ENCODE measurements at regions not wholly inside any gene's neighbourhood (a gene's known extent, or its start where the extent isn't known, plus 50 kb on each side); places are given as distances from the start of the nearest gene placed in this dataset.

DNA sequence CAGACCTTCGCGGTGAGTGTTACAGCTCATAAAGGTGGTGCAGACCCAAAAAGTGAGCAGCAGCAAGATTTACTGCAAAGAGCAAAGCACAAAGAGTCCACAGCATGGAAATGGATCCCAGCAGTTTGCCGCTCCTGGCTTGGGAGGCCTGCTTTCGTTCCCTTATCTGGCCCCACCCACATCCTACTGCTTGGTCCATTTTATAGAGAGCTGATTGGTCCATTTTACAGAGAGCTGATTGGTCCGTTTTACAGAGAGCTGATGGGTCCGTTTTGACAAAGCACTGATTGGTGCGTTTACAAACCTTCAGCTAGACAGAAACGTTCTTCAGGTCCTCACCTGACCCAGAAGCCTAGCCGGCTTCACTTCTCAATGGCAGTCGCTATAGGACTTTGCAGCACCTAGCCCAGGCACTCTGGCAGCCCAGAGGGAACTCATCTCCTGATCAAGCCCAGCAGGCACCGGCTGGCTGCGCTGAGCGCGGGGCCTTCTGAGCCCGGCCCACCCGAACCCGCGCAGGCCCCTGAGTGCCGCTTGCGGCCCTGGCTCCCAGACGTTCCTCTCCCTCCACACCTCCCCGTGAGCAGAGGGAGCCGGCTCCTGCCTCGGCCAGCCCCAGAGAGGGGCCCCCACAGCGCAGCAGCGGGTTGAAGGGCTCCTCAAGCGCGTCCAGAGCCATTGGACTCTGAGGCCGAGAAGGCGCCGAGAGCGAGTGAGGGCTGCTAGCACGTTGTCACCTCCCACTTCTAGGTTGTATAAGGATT lies 200.3 kb downstream of the LMO4 start:
- H2AFZ ChIP-seq (ENCODE audit: low read length), result no peak overlapping the region
- DNase-seq (ENCODE audit: low spot score), result no peak
- CTCF ChIA-PET (ENCODE audit: unreplicated experiment), result no interaction called here
- no TSS peak for BruUV-seq (replicated peaks)
- intact Hi-C loops (cut with micrococcal nuclease; ENCODE audit: unreplicated experiment), result no loop called here
- H3K4me2 ChIP-seq (ENCODE audit: low read length), result no peak overlapping the region
- no peaks in the 10 kb centered on the region for H3K9me2 ChIP-seq (ENCODE audit: insufficient read depth, low read length)
- no peak for TF ChIP-seq EZH2phosphoT487 (IDR thresholded peaks at IDR 0.05; ENCODE audit: borderline replicate concordance, low read depth, low read length)
- TF ChIP-seq, protein P1, sequence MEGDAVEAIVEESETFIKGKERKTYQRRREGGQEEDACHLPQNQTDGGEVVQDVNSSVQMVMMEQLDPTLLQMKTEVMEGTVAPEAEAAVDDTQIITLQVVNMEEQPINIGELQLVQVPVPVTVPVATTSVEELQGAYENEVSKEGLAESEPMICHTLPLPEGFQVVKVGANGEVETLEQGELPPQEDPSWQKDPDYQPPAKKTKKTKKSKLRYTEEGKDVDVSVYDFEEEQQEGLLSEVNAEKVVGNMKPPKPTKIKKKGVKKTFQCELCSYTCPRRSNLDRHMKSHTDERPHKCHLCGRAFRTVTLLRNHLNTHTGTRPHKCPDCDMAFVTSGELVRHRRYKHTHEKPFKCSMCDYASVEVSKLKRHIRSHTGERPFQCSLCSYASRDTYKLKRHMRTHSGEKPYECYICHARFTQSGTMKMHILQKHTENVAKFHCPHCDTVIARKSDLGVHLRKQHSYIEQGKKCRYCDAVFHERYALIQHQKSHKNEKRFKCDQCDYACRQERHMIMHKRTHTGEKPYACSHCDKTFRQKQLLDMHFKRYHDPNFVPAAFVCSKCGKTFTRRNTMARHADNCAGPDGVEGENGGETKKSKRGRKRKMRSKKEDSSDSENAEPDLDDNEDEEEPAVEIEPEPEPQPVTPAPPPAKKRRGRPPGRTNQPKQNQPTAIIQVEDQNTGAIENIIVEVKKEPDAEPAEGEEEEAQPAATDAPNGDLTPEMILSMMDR (conservative IDR thresholded peaks at IDR 0.05; ENCODE audit: low read length), result no peak
- no peaks in the 10 kb centered on the region for H4K20me1 ChIP-seq (ENCODE audit: insufficient read depth, low read length)
- H3K36me3 ChIP-seq (ENCODE audit: insufficient read depth, low read length), result no peaks in the 10 kb centered on the region
- H3K9me3 ChIP-seq (ENCODE audit: low read length), result no peaks in the 10 kb centered on the region
- H3K27ac ChIP-seq (ENCODE audit: low read depth, low read length, poor library complexity, severe bottlenecking), result no peak overlapping the region
- H3K4me1 ChIP-seq (ENCODE audit: insufficient read depth, low read length, poor library complexity, severe bottlenecking), result no peaks in the 10 kb centered on the region
- H3K79me2 ChIP-seq (ENCODE audit: insufficient read depth, low read depth, low read length), result no peaks in the 10 kb centered on the region
- POLR2A ChIA-PET, result no interaction called here
- no peak overlapping the region for H3K4me3 ChIP-seq (ENCODE audit: low read depth, low read length, poor library complexity, severe bottlenecking)

DNA sequence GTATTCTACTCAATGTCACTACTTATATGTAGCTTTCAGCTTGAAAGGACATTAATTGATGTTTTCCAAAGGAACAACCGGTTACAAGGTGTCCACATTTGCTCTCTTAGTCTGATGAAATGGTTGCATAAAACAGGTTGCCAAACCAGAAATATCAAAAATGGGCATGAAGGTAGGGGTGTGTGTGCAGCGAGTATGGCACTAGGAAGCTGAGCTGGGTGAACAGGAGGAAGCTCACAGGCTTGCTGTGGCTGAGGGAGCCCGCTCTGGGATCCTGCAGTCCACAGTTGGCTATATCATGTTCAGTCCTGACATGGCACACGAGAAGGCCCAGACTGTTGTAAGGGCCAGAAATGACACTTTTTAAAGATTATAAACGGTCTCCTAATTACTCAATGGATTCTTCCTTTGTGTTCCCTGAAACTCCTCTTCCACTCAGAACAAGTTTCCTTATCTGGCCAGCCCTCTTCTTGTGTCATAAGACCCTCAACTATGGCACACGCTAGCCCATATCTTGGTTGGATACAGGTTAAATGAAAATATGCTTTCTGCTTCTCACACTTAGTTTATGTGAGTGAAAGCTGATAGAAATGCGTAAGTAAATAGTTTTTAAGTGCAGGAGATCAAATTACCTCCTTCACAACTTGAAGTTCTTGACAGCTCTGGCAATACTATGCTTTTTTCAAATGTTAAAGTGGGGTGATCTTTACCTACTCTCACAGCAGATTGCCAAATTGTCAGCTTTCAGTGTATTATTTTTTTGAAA lies 201.5 kb downstream of the LMO4 start:
- H3K4me2 ChIP-seq (ENCODE audit: low read length), result no peak overlapping the region
- no peaks in the 10 kb centered on the region for H3K36me3 ChIP-seq (ENCODE audit: insufficient read depth, low read length)
- no peaks in the 10 kb centered on the region for H4K20me1 ChIP-seq (ENCODE audit: insufficient read depth, low read length)
- intact Hi-C loops (cut with micrococcal nuclease; ENCODE audit: unreplicated experiment), result no loop called here
- no peak overlapping the region for H3K4me3 ChIP-seq (ENCODE audit: low read depth, low read length, poor library complexity, severe bottlenecking)
- no peaks in the 10 kb centered on the region for H3K9me3 ChIP-seq (ENCODE audit: low read length)
- no TSS peak for BruUV-seq (replicated peaks)
- H2AFZ ChIP-seq (ENCODE audit: low read length), result no peak overlapping the region
- H3K27ac ChIP-seq (ENCODE audit: low read depth, low read length, poor library complexity, severe bottlenecking), result no peak overlapping the region
- no peak for DNase-seq (ENCODE audit: low spot score)
- H3K4me1 ChIP-seq (ENCODE audit: insufficient read depth, low read length, poor library complexity, severe bottlenecking), result no peaks in the 10 kb centered on the region
- no peaks in the 10 kb centered on the region for H3K9me2 ChIP-seq (ENCODE audit: insufficient read depth, low read length)
- TF ChIP-seq, protein P1 (conservative IDR thresholded peaks at IDR 0.05; ENCODE audit: low read length), result no peak
- no peak for TF ChIP-seq EZH2phosphoT487 (IDR thresholded peaks at IDR 0.05; ENCODE audit: borderline replicate concordance, low read depth, low read length)
- ChIA-PET CTCF (ENCODE audit: unreplicated experiment) (no interaction called here), POLR2A (no interaction called here)
- no peaks in the 10 kb centered on the region for H3K79me2 ChIP-seq (ENCODE audit: insufficient read depth, low read depth, low read length)

DNA sequence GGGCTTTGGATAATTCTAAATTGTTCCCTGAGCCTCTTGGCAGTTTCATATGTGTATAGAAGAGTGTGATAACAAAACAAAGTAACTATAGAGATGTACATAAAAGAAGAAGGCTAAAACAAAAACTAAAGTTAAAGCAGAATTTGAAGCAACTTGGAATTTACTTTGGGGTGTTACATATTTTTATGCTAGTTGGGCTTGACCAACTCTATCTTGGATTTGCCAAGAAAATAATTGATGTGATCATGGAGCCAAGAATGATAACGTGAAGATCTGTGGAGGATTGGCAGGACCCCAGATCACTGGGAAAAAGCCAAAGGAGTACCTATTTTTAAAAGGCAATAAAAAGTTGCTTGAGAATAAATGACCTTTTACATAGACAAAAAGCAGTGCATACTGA lies 206.9 kb downstream of the LMO4 start:
- Histone ChIP-seq H2AFZ (ENCODE audit: low read length) (no peak overlapping the region), H4K20me1 (ENCODE audit: insufficient read depth, low read length) (no peaks in the 10 kb centered on the region), H3K4me3 (ENCODE audit: low read depth, low read length, poor library complexity, severe bottlenecking) (no peak overlapping the region), H3K4me2 (ENCODE audit: low read length) (no peak overlapping the region), H3K79me2 (ENCODE audit: insufficient read depth, low read depth, low read length) (no peaks in the 10 kb centered on the region), H3K9me3 (ENCODE audit: low read length) (no peaks in the 10 kb centered on the region), H3K9me2 (ENCODE audit: insufficient read depth, low read length) (no peaks in the 10 kb centered on the region), H3K4me1 (ENCODE audit: insufficient read depth, low read length, poor library complexity, severe bottlenecking) (no peaks in the 10 kb centered on the region), H3K27ac (ENCODE audit: low read depth, low read length, poor library complexity, severe bottlenecking) (no peak overlapping the region), H3K36me3 (ENCODE audit: insufficient read depth, low read length) (no peaks in the 10 kb centered on the region)
- no TSS peak for BruUV-seq (replicated peaks)
- intact Hi-C loops (cut with micrococcal nuclease; ENCODE audit: unreplicated experiment), result no loop called here
- DNase-seq (ENCODE audit: low spot score), result no peak
- CTCF ChIA-PET (ENCODE audit: unreplicated experiment), result no interaction called here
- POLR2A ChIA-PET, result no interaction called here
- TF ChIP-seq, protein P1 (conservative IDR thresholded peaks at IDR 0.05; ENCODE audit: low read length), result no peak
- TF ChIP-seq EZH2phosphoT487 (IDR thresholded peaks at IDR 0.05; ENCODE audit: borderline replicate concordance, low read depth, low read length), result no peak

All from OCI-LY7 (cell line).